ENCODE measurements at regions not wholly inside any gene's neighbourhood (a gene's known extent, or its start where the extent isn't known, plus 50 kb on each side); places are given as distances from the start of the nearest gene placed in this dataset.

GRCh38 chr1:47674189-47674588 is 236.3 kb downstream of the FOXD2 start:
- no peak for DNase-seq

- DNase-seq = no peak
Observed at GRCh38 chr1:47675047-47675675, 237.3 kb downstream of the FOXD2 start.

- DNase-seq = no peak
Observed at GRCh38 chr1:47675721-47676120, 237.9 kb downstream of the FOXD2 start.

- DNase-seq = no peak
Observed at GRCh38 chr1:47676311-47677054, 238.6 kb downstream of the FOXD2 start.

- DNase-seq = no peak
Observed at GRCh38 chr1:47677241-47677940, 239.5 kb downstream of the FOXD2 start.

- no peak for DNase-seq
Observed at GRCh38 chr1:47678464-47678980, 240.7 kb downstream of the FOXD2 start.

GRCh38 chr1:47679301-47679791 is 241.5 kb downstream of the FOXD2 start:
- no peak for DNase-seq

GRCh38 chr1:47679826-47680225 is 242.0 kb downstream of the FOXD2 start:
- DNase-seq = no peak

- no peak for DNase-seq
Observed at GRCh38 chr1:47680815-47681475, 243.1 kb downstream of the FOXD2 start.

- no peak for DNase-seq
Observed at GRCh38 chr1:47681735-47682134, 243.9 kb downstream of the FOXD2 start.

GRCh38 chr1:47682198-47682597 is 244.4 kb downstream of the FOXD2 start:
- no peak for DNase-seq

- no peak for DNase-seq
Observed at GRCh38 chr1:47682786-47683350, 245.0 kb downstream of the FOXD2 start.

- no peak for DNase-seq
Observed at GRCh38 chr1:47683401-47683800, 245.6 kb downstream of the FOXD2 start.

GRCh38 chr1:47684518-47684917 is 246.7 kb downstream of the FOXD2 start:
- no peak for DNase-seq

- DNase-seq = no peak
Observed at GRCh38 chr1:47684964-47685762, 247.3 kb downstream of the FOXD2 start.

- DNase-seq = no peak
Observed at GRCh38 chr1:47685763-47686066, 247.9 kb downstream of the FOXD2 start.

- DNase-seq = no peak
Observed at GRCh38 chr1:47686731-47687630, 249.1 kb downstream of the FOXD2 start.

GRCh38 chr1:47687631-47688460 is 250.0 kb downstream of the FOXD2 start:
- no peak for DNase-seq

- DNase-seq = no peak
Observed at GRCh38 chr1:47688461-47689296, 250.8 kb downstream of the FOXD2 start.
